DOHH2 (cell line): ENCODE measurements at regions not wholly inside any gene's neighbourhood (a gene's known extent, or its start where the extent isn't known, plus 50 kb on each side); places are given as distances from the start of the nearest gene placed in this dataset.

Experiments
- EZH2phosphoT487 ChIP-seq: fragments of 200-600 bp; sonication (generic); IDR thresholded peaks from 2 replicates; pipeline ENCODE4 v1.6.1; 2017; ENCODE audit warnings: borderline replicate concordance, mild to moderate bottlenecking, antibody characterized with exemption, low read length, moderate library complexity, mixed read lengths
- TF ChIP-seq, protein P1 (sequence below): fragments of 200-600 bp; sonication (generic); IDR thresholded peaks from one replicate; pipeline ENCODE4 v1.5.1; 2014; ENCODE audit warnings: antibody characterized with exemption, mild to moderate bottlenecking, low read depth, low read length; ENCODE audit not compliant: poor library complexity, severe bottlenecking

DNA sequence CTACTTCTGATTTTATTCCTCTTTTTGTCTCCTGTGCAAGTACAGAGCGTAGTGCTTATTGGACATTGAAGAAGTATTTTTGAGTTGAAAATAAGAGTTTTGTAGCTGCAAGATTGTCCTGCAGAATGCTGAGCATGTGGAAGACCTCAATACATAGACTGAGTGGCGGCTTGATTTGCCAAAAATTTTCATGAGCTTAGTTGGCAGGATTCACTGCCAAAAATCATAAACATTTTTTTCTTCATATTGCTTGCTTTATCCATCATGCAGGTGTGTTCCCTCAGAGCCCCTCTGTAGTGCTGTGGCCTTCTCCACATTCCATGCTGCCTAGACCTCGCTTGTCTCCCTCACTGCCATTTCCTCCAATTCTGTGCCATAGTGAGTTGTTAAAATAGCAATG lies 100.1 kb downstream of the DUSP10 start:
- TF ChIP-seq, protein P1, sequence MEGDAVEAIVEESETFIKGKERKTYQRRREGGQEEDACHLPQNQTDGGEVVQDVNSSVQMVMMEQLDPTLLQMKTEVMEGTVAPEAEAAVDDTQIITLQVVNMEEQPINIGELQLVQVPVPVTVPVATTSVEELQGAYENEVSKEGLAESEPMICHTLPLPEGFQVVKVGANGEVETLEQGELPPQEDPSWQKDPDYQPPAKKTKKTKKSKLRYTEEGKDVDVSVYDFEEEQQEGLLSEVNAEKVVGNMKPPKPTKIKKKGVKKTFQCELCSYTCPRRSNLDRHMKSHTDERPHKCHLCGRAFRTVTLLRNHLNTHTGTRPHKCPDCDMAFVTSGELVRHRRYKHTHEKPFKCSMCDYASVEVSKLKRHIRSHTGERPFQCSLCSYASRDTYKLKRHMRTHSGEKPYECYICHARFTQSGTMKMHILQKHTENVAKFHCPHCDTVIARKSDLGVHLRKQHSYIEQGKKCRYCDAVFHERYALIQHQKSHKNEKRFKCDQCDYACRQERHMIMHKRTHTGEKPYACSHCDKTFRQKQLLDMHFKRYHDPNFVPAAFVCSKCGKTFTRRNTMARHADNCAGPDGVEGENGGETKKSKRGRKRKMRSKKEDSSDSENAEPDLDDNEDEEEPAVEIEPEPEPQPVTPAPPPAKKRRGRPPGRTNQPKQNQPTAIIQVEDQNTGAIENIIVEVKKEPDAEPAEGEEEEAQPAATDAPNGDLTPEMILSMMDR = no peak
- TF ChIP-seq EZH2phosphoT487 = no peak
